ENCODE measurements at regions not wholly inside any gene's neighbourhood (a gene's known extent, or its start where the extent isn't known, plus 50 kb on each side); places are given as distances from the start of the nearest gene placed in this dataset.
"Not testable (repeated sequence)": the region's sequence is repeated elsewhere in the genome, so short reads cannot be mapped to it uniquely, and the experiment has no call there.

- Histone ChIP-seq H3K27me3 (ENCODE audit: control insufficient read depth in 3 of 3, insufficient read depth in 3 of 3, low read length in 2 of 3) (no peaks in the 10 kb centered on the region), H3K4me3 (no peak overlapping the region), H3K36me3 (ENCODE audit: control insufficient read depth in 4 of 4, insufficient read depth in 4 of 4, low read length in 4 of 4) (no peaks in the 10 kb centered on the region), H3K9me3 (ENCODE audit: control insufficient read depth in 4 of 4, insufficient read depth in 3 of 4, low read length in 3 of 4) (peaks cover 0 to 8% (median 4%) of the 10 kb centered on the region in 4 donors), H3K27ac (ENCODE audit: low read depth in 1 of 2, low read length in 1 of 2) (no peak overlapping the region), H3K9ac (ENCODE audit: insufficient read depth in 1 of 2, low read length in 2 of 2) (no peak overlapping the region), H3K4me1 (ENCODE audit: control insufficient read depth in 5 of 5, insufficient read depth in 5 of 5, low read length in 5 of 5) (peaks cover 0 to 43% (median 0%) of the 10 kb centered on the region in 5 donors)
- TF ChIP-seq CTCF (IDR thresholded peaks at IDR 0.05; ENCODE audit: control extremely low read depth, extremely low read depth) = no peak
- ATAC-seq (ENCODE audit: insufficient read depth, low FRiP score) (no peak), DNase-seq (no peak)
Measured at GRCh38 chr9:108396611-108397010, 459.2 kb downstream of the ACTL7B start.

GRCh38 chr9:108396193-108396592, 459.6 kb downstream of the ACTL7B start:
- no peak overlapping the region for H3K27ac ChIP-seq (ENCODE audit: low read depth in 1 of 2, low read length in 1 of 2)
- no peaks in the 10 kb centered on the region for H3K36me3 ChIP-seq (ENCODE audit: control insufficient read depth in 4 of 4, insufficient read depth in 4 of 4, low read length in 4 of 4)
- H3K9ac ChIP-seq (ENCODE audit: insufficient read depth in 1 of 2, low read length in 2 of 2) = no peak overlapping the region
- peaks cover 0 to 43% (median 0%) of the 10 kb centered on the region in 5 donors for H3K4me1 ChIP-seq (ENCODE audit: control insufficient read depth in 5 of 5, insufficient read depth in 5 of 5, low read length in 5 of 5)
- H3K9me3 ChIP-seq (ENCODE audit: control insufficient read depth in 4 of 4, insufficient read depth in 3 of 4, low read length in 3 of 4) = peaks cover 0 to 8% (median 4%) of the 10 kb centered on the region in 4 donors
- ATAC-seq (ENCODE audit: insufficient read depth, low FRiP score) (no peak), DNase-seq (no peak)
- WGBS, 2 donors = 80 to 81% methylated on average over 4 of the region's 4 CpGs
- no peak for TF ChIP-seq CTCF (IDR thresholded peaks at IDR 0.05; ENCODE audit: control extremely low read depth, extremely low read depth)
- H3K27me3 ChIP-seq (ENCODE audit: control insufficient read depth in 3 of 3, insufficient read depth in 3 of 3, low read length in 2 of 3) = no peaks in the 10 kb centered on the region
- H3K4me3 ChIP-seq = no peak overlapping the region

GRCh38 chr9:108395421-108395820, 460.4 kb downstream of the ACTL7B start:
- no peak for TF ChIP-seq CTCF (IDR thresholded peaks at IDR 0.05; ENCODE audit: control extremely low read depth, extremely low read depth)
- Histone ChIP-seq H3K27ac (ENCODE audit: low read depth in 1 of 2, low read length in 1 of 2) (no peak overlapping the region), H3K4me1 (ENCODE audit: control insufficient read depth in 5 of 5, insufficient read depth in 5 of 5, low read length in 5 of 5) (peaks cover 0 to 39% (median 0%) of the 10 kb centered on the region in 5 donors), H3K9ac (ENCODE audit: insufficient read depth in 1 of 2, low read length in 2 of 2) (no peak overlapping the region), H3K4me3 (no peak overlapping the region), H3K9me3 (ENCODE audit: control insufficient read depth in 4 of 4, insufficient read depth in 3 of 4, low read length in 3 of 4) (peaks cover 0 to 8% (median 4%) of the 10 kb centered on the region in 4 donors), H3K27me3 (ENCODE audit: control insufficient read depth in 3 of 3, insufficient read depth in 3 of 3, low read length in 2 of 3) (no peaks in the 10 kb centered on the region), H3K36me3 (ENCODE audit: control insufficient read depth in 4 of 4, insufficient read depth in 4 of 4, low read length in 4 of 4) (no peaks in the 10 kb centered on the region)
- ATAC-seq (ENCODE audit: insufficient read depth, low FRiP score) = no peak
- WGBS, 2 donors = 93 to 96% methylated on average over 4 of the region's 4 CpGs
- no peak for DNase-seq

GRCh38 chr9:108394726-108395125, 461.1 kb downstream of the ACTL7B start:
- Histone ChIP-seq H3K4me1 (ENCODE audit: control insufficient read depth in 5 of 5, insufficient read depth in 5 of 5, low read length in 5 of 5) (peaks cover 0 to 32% (median 0%) of the 10 kb centered on the region in 5 donors), H3K27ac (ENCODE audit: low read depth in 1 of 2, low read length in 1 of 2) (no peak overlapping the region), H3K9me3 (ENCODE audit: control insufficient read depth in 4 of 4, insufficient read depth in 3 of 4, low read length in 3 of 4) (peaks cover 0 to 8% (median 4%) of the 10 kb centered on the region in 4 donors), H3K9ac (ENCODE audit: insufficient read depth in 1 of 2, low read length in 2 of 2) (no peak overlapping the region), H3K36me3 (ENCODE audit: control insufficient read depth in 4 of 4, insufficient read depth in 4 of 4, low read length in 4 of 4) (no peaks in the 10 kb centered on the region), H3K27me3 (ENCODE audit: control insufficient read depth in 3 of 3, insufficient read depth in 3 of 3, low read length in 2 of 3) (no peaks in the 10 kb centered on the region), H3K4me3 (no peak overlapping the region)
- no peak for TF ChIP-seq CTCF (IDR thresholded peaks at IDR 0.05; ENCODE audit: control extremely low read depth, extremely low read depth)
- WGBS, 2 donors = 96% methylated on average over 13 of the region's 13 CpGs
- DNase-seq (no peak), ATAC-seq (ENCODE audit: insufficient read depth, low FRiP score) (no peak)

GRCh38 chr9:108393481-108394001, 462.2 kb downstream of the ACTL7B start:
- not testable (repeated sequence) for H3K9ac ChIP-seq (ENCODE audit: insufficient read depth in 1 of 2, low read length in 2 of 2); H3K27ac ChIP-seq (ENCODE audit: low read depth in 1 of 2, low read length in 1 of 2); H3K4me3 ChIP-seq; H3K36me3 ChIP-seq (ENCODE audit: control insufficient read depth in 4 of 4, insufficient read depth in 4 of 4, low read length in 4 of 4); H3K9me3 ChIP-seq (ENCODE audit: control insufficient read depth in 4 of 4, insufficient read depth in 3 of 4, low read length in 3 of 4); H3K27me3 ChIP-seq (ENCODE audit: control insufficient read depth in 3 of 3, insufficient read depth in 3 of 3, low read length in 2 of 3); ATAC-seq (ENCODE audit: insufficient read depth, low FRiP score); DNase-seq
- WGBS, 2 donors = 95 to 97% methylated on average over 24 to 31 of the region's 31 CpGs
- H3K4me1 ChIP-seq (ENCODE audit: control insufficient read depth in 5 of 5, insufficient read depth in 5 of 5, low read length in 5 of 5) = peaks cover 0 to 20% (median 0%) of the 10 kb centered on the region in 5 donors
